ENCODE measurements at regions not wholly inside any gene's neighbourhood (a gene's known extent, or its start where the extent isn't known, plus 50 kb on each side); places are given as distances from the start of the nearest gene placed in this dataset.

GRCh38 chr19:30656520-30657100 lies 284.4 kb downstream of the ZNF536 start:
- no peak overlapping the region for H3K14ac ChIP-seq (ENCODE audit: insufficient read depth, low read length)

More at GRCh38 chr19:30656520-30657100, 284.4 kb downstream of the ZNF536 start:
- no CpG with 5 or more reads among the region's 10 CpGs for WGBS (ENCODE audit: extremely low coverage, insufficient read length, low lambda C conversion rate)
- Histone ChIP-seq H3K18ac (ENCODE audit: insufficient read length, low read depth, low read length) (no peak overlapping the region), H3K9ac (ENCODE audit: extremely low read depth, insufficient read length, low read length) (no peak overlapping the region), H2BK12ac (ENCODE audit: insufficient read length, low read depth, low read length) (no peak overlapping the region), H2BK5ac (ENCODE audit: insufficient read length, low read length) (no peak overlapping the region), H2BK20ac (ENCODE audit: low read depth, low read length, poor library complexity, severe bottlenecking) (no peak overlapping the region), H3T11ph (ENCODE audit: low read length) (no peak overlapping the region), H4K5ac (ENCODE audit: insufficient read length, low read depth, low read length) (no peak overlapping the region), H3K4ac (ENCODE audit: low read depth, low read length) (no peak overlapping the region), H3K4me2 (ENCODE audit: insufficient read depth, insufficient read length, low read length) (no peak overlapping the region), H2BK15ac (ENCODE audit: low read depth, low read length) (no peak overlapping the region), H3K79me2 (ENCODE audit: insufficient read depth, low read length) (no peaks in the 10 kb centered on the region), H3K56ac (ENCODE audit: insufficient read length, low read depth, low read length) (no peak overlapping the region), H3K23ac (ENCODE audit: insufficient read length, low read depth, low read length) (no peak overlapping the region), H2AK5ac (ENCODE audit: insufficient read length, low read length) (no peak overlapping the region), H3K9me3 (ENCODE audit: control insufficient read depth, low read depth, low read length) (no peaks in the 10 kb centered on the region), H3K23me2 (ENCODE audit: insufficient read length, low read depth, low read length, poor library complexity, severe bottlenecking) (no peaks in the 10 kb centered on the region), H4K20me1 (ENCODE audit: control insufficient read depth, insufficient read depth, insufficient read length) (no peaks in the 10 kb centered on the region), H2AFZ (ENCODE audit: low read length) (no peak overlapping the region), H4K8ac (replicated peaks; ENCODE audit: insufficient read length, low read depth, low read length) (no peak overlapping the region), H3K79me1 (ENCODE audit: insufficient read depth, low read depth, low read length, poor library complexity, severe bottlenecking) (no peaks in the 10 kb centered on the region), H2BK120ac (ENCODE audit: low read depth, low read length, poor library complexity, severe bottlenecking) (no peak overlapping the region), H3K27me3 (ENCODE audit: insufficient read depth, low read length) (no peaks in the 10 kb centered on the region), H3K27ac (ENCODE audit: insufficient read length, low read depth, low read length) (no peak overlapping the region), H4K91ac (ENCODE audit: insufficient read length, low read depth, low read length) (no peak overlapping the region), H3K4me1 (ENCODE audit: insufficient read depth, low read length) (no peaks in the 10 kb centered on the region)
- TF ChIP-seq CTCF (conservative IDR thresholded peaks at IDR 0.05), result no peak
- Mint-ChIP-seq H3K27ac (no peak overlapping the region), H3K36me3 (ENCODE audit: insufficient read depth in 1 of 3, low read depth in 3 of 3) (no peaks in the 10 kb centered on the region), H3K9me3 (peaks cover 0 to 3% of the 10 kb centered on the region in 2 experiments; a peak in 2 of 5 replicates), H3K4me1 (peaks cover 5 to 9% of the 10 kb centered on the region in 2 experiments), H3K4me3 (no peak overlapping the region), H3K27me3 (ENCODE audit: low read depth) (peaks cover 5% of the 10 kb centered on the region)
- DNase-seq, result no peak

All from H9 (cell line).